Endothelial cell (in vitro differentiated cells): ENCODE measurements at regions not wholly inside any gene's neighbourhood (a gene's known extent, or its start where the extent isn't known, plus 50 kb on each side); places are given as distances from the start of the nearest gene placed in this dataset.
"Not testable (repeated sequence)": the region's sequence is repeated elsewhere in the genome, so short reads cannot be mapped to it uniquely, and the experiment has no call there.

Experiments used
- DNase-seq: peaks from one replicate; pipeline ENCODE4 v3.0.0; 2021; ENCODE audit warnings: low spot score
- H3K27ac Mint-ChIP-seq: one replicate; pipeline ENCODE4 v1.8.0; 2021; ENCODE audit warnings: mixed read lengths, inconsistent platforms; ENCODE audit not compliant: unreplicated experiment
- H3K27me3 Mint-ChIP-seq: one replicate; pipeline ENCODE4 v1.8.0; 2021; ENCODE audit warnings: mild to moderate bottlenecking, moderate library complexity, mixed read lengths, inconsistent platforms; ENCODE audit not compliant: unreplicated experiment
- H3K36me3 Mint-ChIP-seq: one replicate; pipeline ENCODE4 v1.8.0; 2021; ENCODE audit warnings: mild to moderate bottlenecking, low read depth, mixed read lengths, inconsistent platforms; ENCODE audit not compliant: unreplicated experiment
- H3K4me1 Mint-ChIP-seq: one replicate; pipeline ENCODE4 v1.8.0; 2021; ENCODE audit warnings: mild to moderate bottlenecking, mixed read lengths, inconsistent platforms; ENCODE audit not compliant: unreplicated experiment
- H3K4me3 Mint-ChIP-seq: one replicate; pipeline ENCODE4 v1.8.0; 2021; ENCODE audit warnings: mild to moderate bottlenecking, mixed read lengths, inconsistent platforms; ENCODE audit not compliant: unreplicated experiment
- H3K9me3 Mint-ChIP-seq: one replicate; pipeline ENCODE4 v1.8.0; 2021; ENCODE audit warnings: mixed read lengths, inconsistent platforms; ENCODE audit not compliant: unreplicated experiment
- TF ChIP-seq, protein P1 (sequence below): fragments of 200-600 bp; sonication (generic); IDR thresholded peaks from one replicate; pipeline ENCODE4 v1.5.0; 2021; ENCODE audit warnings: antibody characterized with exemption; ENCODE audit not compliant: unreplicated experiment

DNA sequence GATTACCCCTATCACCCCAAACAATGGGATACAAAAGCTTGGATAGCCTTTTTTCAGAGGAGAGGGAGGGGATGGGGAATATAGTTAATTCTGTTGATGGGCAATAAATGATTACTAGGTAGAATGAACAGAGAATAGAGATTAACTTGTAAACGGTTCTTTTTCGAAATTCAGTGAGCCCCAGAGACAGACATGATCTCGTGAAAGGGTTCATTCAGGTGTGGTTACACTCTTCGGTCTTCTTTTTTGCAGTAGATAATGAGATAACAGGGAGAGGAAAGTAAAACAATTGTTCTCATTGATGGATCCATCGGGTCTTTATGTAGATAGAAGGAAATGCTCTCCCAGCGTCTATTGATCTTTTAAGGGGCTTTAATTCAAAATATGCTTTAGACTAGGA is 69.3 kb upstream of the RASSF8 start:
- TF ChIP-seq, protein P1, sequence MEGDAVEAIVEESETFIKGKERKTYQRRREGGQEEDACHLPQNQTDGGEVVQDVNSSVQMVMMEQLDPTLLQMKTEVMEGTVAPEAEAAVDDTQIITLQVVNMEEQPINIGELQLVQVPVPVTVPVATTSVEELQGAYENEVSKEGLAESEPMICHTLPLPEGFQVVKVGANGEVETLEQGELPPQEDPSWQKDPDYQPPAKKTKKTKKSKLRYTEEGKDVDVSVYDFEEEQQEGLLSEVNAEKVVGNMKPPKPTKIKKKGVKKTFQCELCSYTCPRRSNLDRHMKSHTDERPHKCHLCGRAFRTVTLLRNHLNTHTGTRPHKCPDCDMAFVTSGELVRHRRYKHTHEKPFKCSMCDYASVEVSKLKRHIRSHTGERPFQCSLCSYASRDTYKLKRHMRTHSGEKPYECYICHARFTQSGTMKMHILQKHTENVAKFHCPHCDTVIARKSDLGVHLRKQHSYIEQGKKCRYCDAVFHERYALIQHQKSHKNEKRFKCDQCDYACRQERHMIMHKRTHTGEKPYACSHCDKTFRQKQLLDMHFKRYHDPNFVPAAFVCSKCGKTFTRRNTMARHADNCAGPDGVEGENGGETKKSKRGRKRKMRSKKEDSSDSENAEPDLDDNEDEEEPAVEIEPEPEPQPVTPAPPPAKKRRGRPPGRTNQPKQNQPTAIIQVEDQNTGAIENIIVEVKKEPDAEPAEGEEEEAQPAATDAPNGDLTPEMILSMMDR, result no peak
- no peak overlapping the region for H3K4me3 Mint-ChIP-seq

DNA sequence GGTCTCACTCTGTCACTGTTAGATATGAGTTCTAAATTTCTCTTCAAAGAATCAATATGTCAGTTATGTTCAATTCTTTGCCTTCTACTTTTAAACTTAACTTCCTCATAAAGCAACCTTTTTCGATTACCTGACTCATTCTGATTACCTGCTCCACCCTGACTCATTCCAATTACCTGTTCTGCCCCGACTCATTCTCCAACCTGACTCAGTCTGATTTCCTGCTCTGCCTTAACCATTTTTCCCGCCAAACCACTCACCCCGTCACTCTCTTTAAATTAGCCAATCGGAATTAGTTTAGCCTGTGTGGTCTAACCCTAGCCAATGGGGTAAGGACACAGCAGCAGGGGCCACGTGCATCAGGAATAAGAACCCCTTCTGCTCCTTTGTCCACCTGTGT is 67.4 kb upstream of the RASSF8 start:
- not testable (repeated sequence) for H3K27me3 Mint-ChIP-seq, H3K9me3 Mint-ChIP-seq, H3K36me3 Mint-ChIP-seq, H3K4me1 Mint-ChIP-seq, DNase-seq, H3K27ac Mint-ChIP-seq, H3K4me3 Mint-ChIP-seq

More for the DNA sequence above, 69.3 kb upstream of the RASSF8 start:
- Mint-ChIP-seq H3K4me1 (no peaks in the 10 kb centered on the region), H3K36me3 (no peaks in the 10 kb centered on the region), H3K27me3 (no peaks in the 10 kb centered on the region), H3K9me3 (no peaks in the 10 kb centered on the region), H3K27ac (no peak overlapping the region)
- DNase-seq, result no peak

DNA sequence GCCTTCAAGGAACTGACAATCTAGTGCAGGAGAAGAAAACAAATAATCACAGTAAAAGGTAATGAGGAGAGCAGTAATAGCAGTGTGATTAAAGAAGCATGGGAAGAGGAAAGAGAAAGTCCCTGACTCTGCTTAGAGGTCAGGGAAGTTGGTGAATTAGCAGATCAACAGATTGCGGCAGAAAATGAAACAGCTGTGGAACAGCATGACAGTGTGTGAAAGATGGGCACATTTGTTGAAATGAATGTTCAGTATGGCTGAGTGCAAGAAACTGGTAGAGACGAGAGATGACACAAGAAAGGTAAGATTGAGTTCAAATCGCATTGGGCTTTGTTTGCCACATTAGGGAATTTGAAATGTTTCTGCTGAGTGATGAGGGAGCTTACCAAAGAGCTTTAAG is 63.7 kb upstream of the RASSF8 start:
- H3K36me3 Mint-ChIP-seq, result no peaks in the 10 kb centered on the region
- H3K4me1 Mint-ChIP-seq, result no peaks in the 10 kb centered on the region
- TF ChIP-seq, protein P1, result no peak
- no peaks in the 10 kb centered on the region for H3K27me3 Mint-ChIP-seq
- DNase-seq, result no peak
- H3K4me3 Mint-ChIP-seq, result no peak overlapping the region
- no peaks in the 10 kb centered on the region for H3K9me3 Mint-ChIP-seq
- H3K27ac Mint-ChIP-seq, result no peak overlapping the region

DNA sequence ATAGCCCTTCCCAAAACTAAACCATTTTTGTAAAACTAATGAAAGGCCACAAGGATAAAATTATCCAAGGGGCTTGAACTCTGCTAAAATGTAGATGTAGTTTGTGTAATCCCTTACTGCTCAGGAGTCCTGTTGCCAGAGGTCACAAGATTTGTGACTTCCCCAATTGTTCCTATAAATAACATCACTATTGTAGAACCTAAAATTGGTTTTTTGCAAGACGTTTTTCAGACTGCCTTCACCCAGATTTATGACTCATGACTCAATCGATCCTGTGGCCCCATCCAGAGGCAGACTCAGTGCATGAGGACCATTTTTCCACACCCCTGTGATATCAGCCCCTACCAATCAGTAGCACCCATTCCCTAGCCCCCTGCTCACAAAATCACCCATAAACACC is 61.5 kb upstream of the RASSF8 start:
- Mint-ChIP-seq H3K4me1 (no peaks in the 10 kb centered on the region), H3K36me3 (no peaks in the 10 kb centered on the region), H3K27me3 (no peaks in the 10 kb centered on the region), H3K9me3 (no peaks in the 10 kb centered on the region), H3K27ac (no peak overlapping the region), H3K4me3 (no peak overlapping the region)
- no peak for DNase-seq
- TF ChIP-seq, protein P1, result no peak

DNA sequence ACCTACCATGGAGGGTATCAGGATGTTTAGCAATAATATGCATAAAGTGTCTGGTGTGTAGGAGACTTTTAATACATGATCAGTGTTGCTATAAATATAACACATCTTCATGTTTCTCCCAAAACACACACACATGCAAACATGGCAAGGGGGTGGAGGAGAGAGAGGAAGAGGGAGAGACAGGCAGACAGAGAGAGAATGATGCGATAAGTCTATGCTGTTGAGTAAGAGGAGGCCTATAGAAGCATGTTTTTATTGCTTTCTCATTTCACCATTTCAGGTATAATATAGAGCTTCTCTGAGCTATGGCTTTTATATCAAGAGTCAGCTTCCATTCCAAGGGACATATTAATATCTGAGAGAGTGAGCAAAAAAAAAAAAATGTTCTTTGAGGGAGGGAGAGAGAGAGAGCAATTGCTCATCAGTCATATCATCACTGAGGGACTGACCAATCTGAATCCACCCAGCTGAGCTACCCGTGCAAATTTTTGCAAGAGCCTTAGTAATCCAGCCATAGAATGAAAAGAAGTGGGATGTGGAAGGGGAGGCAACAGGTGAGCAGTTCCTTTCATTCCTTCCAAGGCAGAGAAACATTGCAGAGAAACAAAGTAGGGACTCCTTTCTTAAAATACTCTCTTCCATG is 54.8 kb upstream of the RASSF8 start:
- no peak for DNase-seq
- no peaks in the 10 kb centered on the region for H3K27me3 Mint-ChIP-seq
- H3K27ac Mint-ChIP-seq, result no peak overlapping the region
- H3K4me3 Mint-ChIP-seq, result no peak overlapping the region
- no peaks in the 10 kb centered on the region for H3K9me3 Mint-ChIP-seq
- TF ChIP-seq, protein P1, result no peak
- no peaks in the 10 kb centered on the region for H3K4me1 Mint-ChIP-seq
- no peaks in the 10 kb centered on the region for H3K36me3 Mint-ChIP-seq
